HUES6 (cell line): ENCODE measurements at regions not wholly inside any gene's neighbourhood (a gene's known extent, or its start where the extent isn't known, plus 50 kb on each side); places are given as distances from the start of the nearest gene placed in this dataset.

Source experiments
- H3K27ac ChIP-seq: 2 replicates; pipeline ENCODE4 v1.7.0; 2013; ENCODE audit warnings: low read depth, mild to moderate bottlenecking, low read length, inconsistent platforms
- H3K27me3 ChIP-seq: 2 replicates; pipeline ENCODE4 v1.6.1; 2013; ENCODE audit warnings: low read length; ENCODE audit not compliant: control insufficient read depth, insufficient read depth
- H3K36me3 ChIP-seq: 2 replicates; pipeline ENCODE4 v1.6.1; 2013; ENCODE audit warnings: low read length; ENCODE audit not compliant: control insufficient read depth, insufficient read depth
- H3K4me1 ChIP-seq: 2 replicates; pipeline ENCODE4 v1.6.1; 2013; ENCODE audit warnings: low read length; ENCODE audit not compliant: control insufficient read depth, insufficient read depth
- H3K4me3 ChIP-seq: 2 replicates; pipeline ENCODE4 v1.5.1; 2013; ENCODE audit warnings: low read depth, low read length
- H3K9ac ChIP-seq: one replicate; pipeline ENCODE4 v1.6.1; 2013; ENCODE audit warnings: mild to moderate bottlenecking, low read length
- H3K9me3 ChIP-seq: 2 replicates; pipeline ENCODE4 v1.6.1; 2013; ENCODE audit warnings: low read depth, low read length; ENCODE audit not compliant: control insufficient read depth, insufficient read depth

- H3K36me3 ChIP-seq, result no peaks in the 10 kb centered on the region
- H3K9me3 ChIP-seq, result no peaks in the 10 kb centered on the region
- no peak overlapping the region for H3K4me3 ChIP-seq
- H3K4me1 ChIP-seq, result no peaks in the 10 kb centered on the region
- H3K9ac ChIP-seq, result no peak overlapping the region
- H3K27ac ChIP-seq, result no peak overlapping the region
- H3K27me3 ChIP-seq, result no peaks in the 10 kb centered on the region
Observed at GRCh38 chr14:104358528-104359300, 220.3 kb downstream of the KIF26A start.

GRCh38 chr14:104359301-104359968, 220.1 kb upstream of the C14orf180 start:
- H3K4me1 ChIP-seq, result no peaks in the 10 kb centered on the region
- H3K27me3 ChIP-seq, result no peaks in the 10 kb centered on the region
- H3K36me3 ChIP-seq, result no peaks in the 10 kb centered on the region
- H3K27ac ChIP-seq, result no peak overlapping the region
- no peak overlapping the region for H3K9ac ChIP-seq
- H3K9me3 ChIP-seq, result no peaks in the 10 kb centered on the region
- H3K4me3 ChIP-seq, result no peak overlapping the region

GRCh38 chr14:104359969-104360442, 219.6 kb upstream of the C14orf180 start:
- Histone ChIP-seq H3K27me3 (no peaks in the 10 kb centered on the region), H3K4me3 (no peak overlapping the region), H3K27ac (no peak overlapping the region), H3K9me3 (no peaks in the 10 kb centered on the region), H3K9ac (no peak overlapping the region), H3K36me3 (no peaks in the 10 kb centered on the region), H3K4me1 (no peaks in the 10 kb centered on the region)

GRCh38 chr14:104360501-104360900, 219.1 kb upstream of the C14orf180 start:
- Histone ChIP-seq H3K4me3 (no peak overlapping the region), H3K4me1 (no peaks in the 10 kb centered on the region), H3K27me3 (no peaks in the 10 kb centered on the region), H3K27ac (no peak overlapping the region), H3K36me3 (no peaks in the 10 kb centered on the region), H3K9ac (no peak overlapping the region), H3K9me3 (no peaks in the 10 kb centered on the region)

GRCh38 chr14:104361101-104361591, 218.4 kb upstream of the C14orf180 start:
- Histone ChIP-seq H3K4me3 (no peak overlapping the region), H3K27ac (no peak overlapping the region), H3K9me3 (no peaks in the 10 kb centered on the region), H3K4me1 (no peaks in the 10 kb centered on the region), H3K36me3 (no peaks in the 10 kb centered on the region), H3K27me3 (no peaks in the 10 kb centered on the region), H3K9ac (no peak overlapping the region)

- Histone ChIP-seq H3K9me3 (no peaks in the 10 kb centered on the region), H3K27ac (no peak overlapping the region), H3K4me1 (no peaks in the 10 kb centered on the region), H3K9ac (no peak overlapping the region), H3K4me3 (no peak overlapping the region), H3K27me3 (no peaks in the 10 kb centered on the region), H3K36me3 (no peaks in the 10 kb centered on the region)
Observed at GRCh38 chr14:104361921-104362681, 217.5 kb upstream of the C14orf180 start.

GRCh38 chr14:104362761-104363605, 216.6 kb upstream of the C14orf180 start:
- Histone ChIP-seq H3K9ac (no peak overlapping the region), H3K36me3 (no peaks in the 10 kb centered on the region), H3K4me3 (no peak overlapping the region), H3K9me3 (no peaks in the 10 kb centered on the region), H3K27ac (no peak overlapping the region), H3K4me1 (no peaks in the 10 kb centered on the region; the same call in 1 of the 2 replicates), H3K27me3 (no peaks in the 10 kb centered on the region)

- Histone ChIP-seq H3K27ac (no peak overlapping the region), H3K27me3 (no peaks in the 10 kb centered on the region), H3K4me3 (no peak overlapping the region), H3K36me3 (no peaks in the 10 kb centered on the region), H3K9me3 (no peaks in the 10 kb centered on the region), H3K4me1 (peaks cover 6% of the 10 kb centered on the region; the same call in 1 of the 2 replicates), H3K9ac (no peak overlapping the region)
Observed at GRCh38 chr14:104363891-104364760, 215.4 kb upstream of the C14orf180 start.

- H3K27ac ChIP-seq, result no peak overlapping the region
- peaks cover 9% of the 10 kb centered on the region; the same call in 1 of the 2 replicates for H3K4me1 ChIP-seq
- H3K9ac ChIP-seq, result no peak overlapping the region
- no peak overlapping the region for H3K4me3 ChIP-seq
- no peaks in the 10 kb centered on the region for H3K36me3 ChIP-seq
- H3K27me3 ChIP-seq, result no peaks in the 10 kb centered on the region
- H3K9me3 ChIP-seq, result no peaks in the 10 kb centered on the region
Observed at GRCh38 chr14:104364830-104365229, 214.7 kb upstream of the C14orf180 start.
